Thyroid gland (tissue), 4 donors: ENCODE measurements at regions not wholly inside any gene's neighbourhood (a gene's known extent, or its start where the extent isn't known, plus 50 kb on each side); places are given as distances from the start of the nearest gene placed in this dataset.

Experiments used
- CTCF ChIP-seq, 6 experiments: fragments of 200-600 bp in 3 of 6; fragments of 450-650 bp in 3 of 6; sonication (generic) in 3 of 6; IDR thresholded peaks; one replicate each; pipeline ENCODE4 v1.5.1; 2016 to 2019; ENCODE audit warnings: antibody characterized with exemption in 6 of 6, mild to moderate bottlenecking in 2 of 6, inconsistent platforms in 1 of 6, moderate library complexity in 1 of 6
- POLR2A ChIP-seq, 2 donors: fragments of 450-650 bp; IDR thresholded peaks; one replicate each; pipeline ENCODE4 v1.6.1; 2017; ENCODE audit warnings: antibody characterized with exemption in 2 of 2, mild to moderate bottlenecking in 2 of 2, moderate library complexity in 1 of 2

GRCh38 chr3:82079335-82079890 lies 318.0 kb upstream of the GBE1 start:
- TF ChIP-seq CTCF (IDR thresholded peaks at IDR 0.05) (no peak), POLR2A (IDR thresholded peaks at IDR 0.05) (no peak)
